SK-N-SH treated with all-trans-retinoic acid at 6 μM for 48 hours (cell line): ENCODE measurements at regions not wholly inside any gene's neighbourhood (a gene's known extent, or its start where the extent isn't known, plus 50 kb on each side); places are given as distances from the start of the nearest gene placed in this dataset.

ENCODE experiments used
- ATAC-seq: fragments of 200-7000 bp; cut with Tn5 transposase; 3 replicates; pipeline ENCODE4 v1.9.1; 2020; ENCODE audit warnings: mild to moderate bottlenecking, moderate library complexity
- ARNTL ChIP-seq: fragments of 450-650 bp; formaldehyde crosslinking; IDR thresholded peaks from 2 replicates; pipeline ENCODE4 v1.5.0; 2020; ENCODE audit warnings: low read depth, mild to moderate bottlenecking, moderate library complexity, borderline replicate concordance
- BACH2 ChIP-seq: fragments of 250-450 bp; sonication (Bioruptor Pico); IDR thresholded peaks from 2 replicates; pipeline ENCODE4 v1.9.0; 2021; ENCODE audit warnings: mild to moderate bottlenecking, borderline replicate concordance
- ESRRG ChIP-seq: fragments of 250-450 bp; sonication (Bioruptor Pico); IDR thresholded peaks from 2 replicates; pipeline ENCODE4 v1.6.1; 2021; ENCODE audit warnings: mild to moderate bottlenecking
- ISL1 ChIP-seq: fragments of 250-450 bp; sonication (Bioruptor Pico); IDR thresholded peaks from 2 replicates; pipeline ENCODE4 v2.1.2; 2022; ENCODE audit warnings: mild to moderate bottlenecking, moderate library complexity
- OSR1 ChIP-seq: fragments of 250-450 bp; sonication (Bioruptor Pico); IDR thresholded peaks from 2 replicates; pipeline ENCODE4 v1.8.0; 2022; ENCODE audit warnings: moderate library complexity, mild to moderate bottlenecking, inconsistent platforms
- PPARA ChIP-seq: fragments of 250-450 bp; sonication (Bioruptor Pico); IDR thresholded peaks from 2 replicates; pipeline ENCODE4 v1.5.0; 2020; ENCODE audit warnings: mild to moderate bottlenecking, borderline replicate concordance
- RARB ChIP-seq: fragments of 250-450 bp; sonication (Bioruptor Pico); IDR thresholded peaks from 2 replicates; pipeline ENCODE4 v1.8.0; 2021; ENCODE audit warnings: mild to moderate bottlenecking, moderate library complexity
- SNAI2 ChIP-seq: fragments of 250-450 bp; sonication (Bioruptor Pico); IDR thresholded peaks from 2 replicates; pipeline ENCODE4 v1.5.0; 2020; ENCODE audit warnings: mild to moderate bottlenecking, moderate library complexity
- TCF4 ChIP-seq: fragments of 250-450 bp; sonication (Bioruptor Pico); IDR thresholded peaks from 2 replicates; pipeline ENCODE4 v1.8.0; 2021; ENCODE audit warnings: mild to moderate bottlenecking, moderate library complexity, borderline replicate concordance
- TOX ChIP-seq: fragments of 250-450 bp; sonication (Bioruptor Pico); IDR thresholded peaks from 2 replicates; pipeline ENCODE4 v1.8.0; 2021; ENCODE audit warnings: mild to moderate bottlenecking, moderate library complexity, borderline replicate concordance
- ZC3H10 ChIP-seq: fragments of 250-450 bp; sonication (Bioruptor Pico); IDR thresholded peaks from 2 replicates; pipeline ENCODE4 v1.5.1; 2021; ENCODE audit warnings: mild to moderate bottlenecking, moderate library complexity
- ZFP3 ChIP-seq: fragments of 250-450 bp; sonication (Bioruptor Pico); IDR thresholded peaks from 2 replicates; pipeline ENCODE4 v1.5.0; 2020; ENCODE audit warnings: mild to moderate bottlenecking, moderate library complexity
- ZFP30 ChIP-seq: fragments of 450-650 bp; formaldehyde crosslinking; IDR thresholded peaks from 2 replicates; pipeline ENCODE4 v1.5.0; 2022; ENCODE audit warnings: mild to moderate bottlenecking, moderate library complexity
- ZNF565 ChIP-seq: fragments of 450-650 bp; formaldehyde crosslinking; conservative IDR thresholded peaks from 2 replicates; pipeline ENCODE4 v1.5.0; 2020; ENCODE audit warnings: low read depth, mild to moderate bottlenecking, moderate library complexity
- ZNF8 ChIP-seq: fragments of 450-650 bp; formaldehyde crosslinking; IDR thresholded peaks from 2 replicates; pipeline ENCODE4 v1.5.0; 2020; ENCODE audit warnings: mild to moderate bottlenecking, moderate library complexity
- TF ChIP-seq, protein P1 (sequence below): fragments of 250-450 bp; sonication (Bioruptor Pico); IDR thresholded peaks from 2 replicates; pipeline ENCODE4 v1.8.0; 2021; ENCODE audit warnings: low read depth, mild to moderate bottlenecking, moderate library complexity, borderline replicate concordance
- TF ChIP-seq, protein P2 (sequence below): fragments of 250-450 bp; sonication (Bioruptor Pico); IDR thresholded peaks from 2 replicates; pipeline ENCODE4 v1.8.0; 2020; ENCODE audit warnings: mild to moderate bottlenecking, moderate library complexity, borderline replicate concordance
- TF ChIP-seq, protein P3 (sequence below): fragments of 250-450 bp; sonication (Bioruptor Pico); IDR thresholded peaks from 2 replicates; pipeline ENCODE4 v1.5.1; 2020; ENCODE audit warnings: low read depth, mild to moderate bottlenecking, moderate library complexity
- TF ChIP-seq, protein P4 (sequence below): fragments of 250-450 bp; sonication (Bioruptor Pico); IDR thresholded peaks from 2 replicates; pipeline ENCODE4 v1.5.1; 2021; ENCODE audit warnings: mild to moderate bottlenecking, moderate library complexity

DNA sequence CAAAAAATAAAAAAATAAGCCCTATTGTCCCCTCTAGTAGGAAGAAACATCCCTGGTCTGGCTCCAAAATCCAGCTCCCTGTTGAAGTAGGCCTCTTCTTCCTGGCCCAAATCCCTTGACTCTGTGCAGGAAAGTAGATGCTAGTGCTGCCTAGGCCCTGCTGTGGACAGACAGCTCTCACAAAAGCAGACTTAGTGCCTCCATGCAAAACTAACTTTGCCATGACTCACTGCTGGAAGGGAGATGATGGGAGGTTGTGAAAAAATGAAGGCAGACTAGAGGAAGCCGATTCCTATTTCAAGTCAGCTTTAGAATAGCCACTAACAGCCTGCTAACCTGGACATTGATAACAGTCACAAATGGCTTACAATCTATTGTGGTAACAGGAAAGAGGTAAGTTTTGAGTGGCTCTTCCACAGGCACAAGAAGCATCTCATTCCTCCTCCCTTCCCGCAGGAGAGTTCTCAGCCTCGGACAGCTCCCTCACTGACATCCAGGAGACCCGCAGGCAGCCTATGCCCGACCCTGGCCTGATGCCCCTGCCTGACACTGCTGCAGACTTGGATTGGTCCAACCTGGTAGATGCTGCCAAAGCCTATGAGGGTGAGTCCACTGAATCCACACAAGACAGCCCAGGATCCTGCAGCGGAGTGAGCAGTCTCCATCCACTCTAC, 198.9 kb upstream of the RGS6 start:
- ATAC-seq, result peak; percentile 92
- TF ChIP-seq, protein P1, sequence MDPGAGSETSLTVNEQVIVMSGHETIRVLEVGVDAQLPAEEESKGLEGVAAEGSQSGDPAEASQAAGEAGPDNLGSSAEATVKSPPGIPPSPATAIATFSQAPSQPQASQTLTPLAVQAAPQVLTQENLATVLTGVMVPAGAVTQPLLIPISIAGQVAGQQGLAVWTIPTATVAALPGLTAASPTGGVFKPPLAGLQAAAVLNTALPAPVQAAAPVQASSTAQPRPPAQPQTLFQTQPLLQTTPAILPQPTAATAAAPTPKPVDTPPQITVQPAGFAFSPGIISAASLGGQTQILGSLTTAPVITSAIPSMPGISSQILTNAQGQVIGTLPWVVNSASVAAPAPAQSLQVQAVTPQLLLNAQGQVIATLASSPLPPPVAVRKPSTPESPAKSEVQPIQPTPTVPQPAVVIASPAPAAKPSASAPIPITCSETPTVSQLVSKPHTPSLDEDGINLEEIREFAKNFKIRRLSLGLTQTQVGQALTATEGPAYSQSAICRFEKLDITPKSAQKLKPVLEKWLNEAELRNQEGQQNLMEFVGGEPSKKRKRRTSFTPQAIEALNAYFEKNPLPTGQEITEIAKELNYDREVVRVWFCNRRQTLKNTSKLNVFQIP (CRISPR knock-in tag), result no peak

DNA sequence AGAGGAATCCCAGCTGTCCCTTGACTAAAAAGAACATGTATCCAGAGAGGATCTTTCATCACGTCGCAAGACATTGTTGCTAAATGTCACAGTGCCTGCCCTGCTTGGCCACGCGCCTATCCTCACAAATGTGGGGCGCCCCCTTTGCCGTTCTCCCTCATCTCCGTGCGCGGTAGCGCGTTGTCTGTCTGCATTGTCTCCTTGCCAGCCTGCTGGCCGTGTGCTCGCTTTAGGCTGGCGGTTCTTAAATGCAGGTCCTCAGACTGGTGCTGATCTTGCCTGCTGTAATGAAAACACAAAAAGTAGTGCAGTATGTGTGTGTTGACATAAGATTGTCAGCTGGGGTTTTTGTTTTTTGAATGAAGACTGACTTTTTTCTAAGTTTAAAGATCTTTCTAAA, 198.2 kb upstream of the RGS6 start:
- no peak for ATAC-seq

DNA sequence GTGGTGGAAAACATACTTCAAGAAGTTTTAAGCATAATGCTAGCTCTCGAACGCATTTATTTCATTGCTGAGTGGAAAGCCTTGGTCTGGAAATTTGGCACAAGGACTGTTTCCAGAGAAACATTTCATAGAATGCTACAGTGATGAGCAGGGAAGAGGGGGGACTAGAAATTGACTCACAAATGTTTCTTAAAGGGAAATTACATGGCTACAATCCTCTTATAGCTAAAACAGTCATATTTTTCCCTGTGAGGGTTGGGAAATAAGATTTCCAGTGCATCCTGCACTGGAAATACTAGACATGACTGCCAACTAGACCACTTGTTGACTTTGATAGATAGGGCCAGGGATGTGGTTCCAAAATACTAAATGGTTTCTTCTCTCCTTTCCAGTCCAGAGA, 197.3 kb upstream of the RGS6 start:
- TF ChIP-seq, protein P2, sequence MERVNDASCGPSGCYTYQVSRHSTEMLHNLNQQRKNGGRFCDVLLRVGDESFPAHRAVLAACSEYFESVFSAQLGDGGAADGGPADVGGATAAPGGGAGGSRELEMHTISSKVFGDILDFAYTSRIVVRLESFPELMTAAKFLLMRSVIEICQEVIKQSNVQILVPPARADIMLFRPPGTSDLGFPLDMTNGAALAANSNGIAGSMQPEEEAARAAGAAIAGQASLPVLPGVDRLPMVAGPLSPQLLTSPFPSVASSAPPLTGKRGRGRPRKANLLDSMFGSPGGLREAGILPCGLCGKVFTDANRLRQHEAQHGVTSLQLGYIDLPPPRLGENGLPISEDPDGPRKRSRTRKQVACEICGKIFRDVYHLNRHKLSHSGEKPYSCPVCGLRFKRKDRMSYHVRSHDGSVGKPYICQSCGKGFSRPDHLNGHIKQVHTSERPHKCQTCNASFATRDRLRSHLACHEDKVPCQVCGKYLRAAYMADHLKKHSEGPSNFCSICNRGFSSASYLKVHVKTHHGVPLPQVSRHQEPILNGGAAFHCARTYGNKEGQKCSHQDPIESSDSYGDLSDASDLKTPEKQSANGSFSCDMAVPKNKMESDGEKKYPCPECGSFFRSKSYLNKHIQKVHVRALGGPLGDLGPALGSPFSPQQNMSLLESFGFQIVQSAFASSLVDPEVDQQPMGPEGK (CRISPR knock-in tag), result no peak
- TF ChIP-seq SNAI2 (CRISPR knock-in tag) (no peak), RARB (CRISPR knock-in tag) (no peak), ARNTL (CRISPR knock-in tag) (no peak), ZFP3 (CRISPR knock-in tag) (no peak)
- TF ChIP-seq, all 23 proteins: peak for 0
- ATAC-seq, result no peak

More for the DNA sequence above, 198.2 kb upstream of the RGS6 start:
- TF ChIP-seq SNAI2 (CRISPR knock-in tag) (no peak), RARB (CRISPR knock-in tag) (no peak), ESRRG (CRISPR knock-in tag) (no peak), TCF4 (CRISPR knock-in tag) (no peak), BACH2 (CRISPR knock-in tag) (no peak), ISL1 (no peak), TOX (CRISPR knock-in tag) (no peak), ZC3H10 (CRISPR knock-in tag) (no peak), ZNF565 (no peak), OSR1 (CRISPR knock-in tag) (no peak), ARNTL (CRISPR knock-in tag) (no peak), ZFP30 (no peak), ZFP3 (CRISPR knock-in tag) (no peak), PPARA (CRISPR knock-in tag) (no peak)
- TF ChIP-seq, protein P3, sequence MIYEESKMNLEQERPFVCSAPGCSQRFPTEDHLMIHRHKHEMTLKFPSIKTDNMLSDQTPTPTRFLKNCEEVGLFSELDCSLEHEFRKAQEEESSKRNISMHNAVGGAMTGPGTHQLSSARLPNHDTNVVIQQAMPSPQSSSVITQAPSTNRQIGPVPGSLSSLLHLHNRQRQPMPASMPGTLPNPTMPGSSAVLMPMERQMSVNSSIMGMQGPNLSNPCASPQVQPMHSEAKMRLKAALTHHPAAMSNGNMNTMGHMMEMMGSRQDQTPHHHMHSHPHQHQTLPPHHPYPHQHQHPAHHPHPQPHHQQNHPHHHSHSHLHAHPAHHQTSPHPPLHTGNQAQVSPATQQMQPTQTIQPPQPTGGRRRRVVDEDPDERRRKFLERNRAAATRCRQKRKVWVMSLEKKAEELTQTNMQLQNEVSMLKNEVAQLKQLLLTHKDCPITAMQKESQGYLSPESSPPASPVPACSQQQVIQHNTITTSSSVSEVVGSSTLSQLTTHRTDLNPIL, result no peak
- TF ChIP-seq, protein P4, sequence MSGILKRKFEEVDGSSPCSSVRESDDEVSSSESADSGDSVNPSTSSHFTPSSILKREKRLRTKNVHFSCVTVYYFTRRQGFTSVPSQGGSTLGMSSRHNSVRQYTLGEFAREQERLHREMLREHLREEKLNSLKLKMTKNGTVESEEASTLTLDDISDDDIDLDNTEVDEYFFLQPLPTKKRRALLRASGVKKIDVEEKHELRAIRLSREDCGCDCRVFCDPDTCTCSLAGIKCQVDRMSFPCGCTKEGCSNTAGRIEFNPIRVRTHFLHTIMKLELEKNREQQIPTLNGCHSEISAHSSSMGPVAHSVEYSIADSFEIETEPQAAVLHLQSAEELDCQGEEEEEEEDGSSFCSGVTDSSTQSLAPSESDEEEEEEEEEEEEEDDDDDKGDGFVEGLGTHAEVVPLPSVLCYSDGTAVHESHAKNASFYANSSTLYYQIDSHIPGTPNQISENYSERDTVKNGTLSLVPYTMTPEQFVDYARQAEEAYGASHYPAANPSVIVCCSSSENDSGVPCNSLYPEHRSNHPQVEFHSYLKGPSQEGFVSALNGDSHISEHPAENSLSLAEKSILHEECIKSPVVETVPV (CRISPR knock-in tag), result no peak

DNA sequence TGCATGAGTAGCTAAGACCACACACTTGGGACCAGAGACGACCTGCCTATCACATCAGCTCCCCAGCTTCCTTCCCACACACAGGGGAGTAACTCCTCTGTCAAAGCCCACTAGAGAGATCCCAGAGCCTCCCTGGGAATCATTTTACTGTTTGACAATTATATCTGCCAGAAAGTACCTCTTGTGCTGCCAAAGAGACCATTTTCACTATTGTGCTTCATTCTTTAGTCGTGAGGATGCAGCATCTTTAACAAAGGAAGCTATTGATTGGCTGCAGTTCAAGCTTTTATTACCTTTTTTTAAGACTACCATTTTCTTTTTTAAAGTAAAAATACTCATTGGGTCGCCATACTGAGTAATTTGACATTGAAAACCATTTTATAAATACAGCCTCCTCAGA, 194.5 kb upstream of the RGS6 start:
- TF ChIP-seq ZC3H10 (CRISPR knock-in tag) (no peak), ZFP3 (CRISPR knock-in tag) (no peak), ISL1 (peak; percentile 72), ZFP30 (no peak), TCF4 (CRISPR knock-in tag) (no peak), TOX (CRISPR knock-in tag) (no peak), ZNF8 (no peak), RARB (CRISPR knock-in tag) (no peak)
- TF ChIP-seq, protein P2 (CRISPR knock-in tag), result no peak
- ATAC-seq, result no peak
